ENCODE measurements at regions not wholly inside any gene's neighbourhood (a gene's known extent, or its start where the extent isn't known, plus 50 kb on each side); places are given as distances from the start of the nearest gene placed in this dataset.
"Not testable (repeated sequence)": the region's sequence is repeated elsewhere in the genome, so short reads cannot be mapped to it uniquely, and the experiment has no call there.

DNA sequence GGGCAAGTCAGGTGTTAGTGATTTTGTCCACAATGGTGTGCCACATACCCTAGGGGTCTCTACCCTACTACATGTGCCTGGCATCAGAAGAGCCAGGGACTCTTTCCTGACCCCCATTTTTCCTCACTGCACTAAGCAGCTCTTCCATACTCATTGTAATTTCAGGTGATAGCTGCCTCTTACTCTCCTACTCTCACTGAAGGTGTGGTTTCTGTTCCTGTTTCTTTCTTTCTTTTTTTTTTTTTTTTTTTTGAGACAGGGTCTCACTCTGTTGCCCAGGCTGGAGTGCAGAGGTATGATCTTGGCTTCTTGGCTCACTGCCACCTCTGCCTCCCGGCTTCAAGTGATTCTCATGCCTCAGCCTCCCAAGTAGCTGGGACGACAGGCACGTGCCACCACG lies 164.9 kb upstream of the USP9X start:
- Histone ChIP-seq H3K9me3 (ENCODE audit: control extremely low read depth in 1 of 3, control insufficient read depth in 2 of 3, insufficient read depth in 1 of 3, low read length in 2 of 3) (no peaks in the 10 kb centered on the region), H3K4me2 (replicated peaks; ENCODE audit: low read depth, low read length, poor library complexity, severe bottlenecking) (no peak overlapping the region), H3K4me3 (ENCODE audit: control extremely low read depth in 1 of 5, extremely low read depth in 1 of 5, insufficient read depth in 1 of 5, low read depth in 2 of 5, low read length in 4 of 5) (no peak overlapping the region), H3K27me3 (replicated peaks in 1 of 4; ENCODE audit: control extremely low read depth in 1 of 4, control insufficient read depth in 3 of 4, insufficient read depth in 4 of 4, low read length in 3 of 4) (no peaks in the 10 kb centered on the region), H3K36me3 (replicated peaks in 1 of 2; ENCODE audit: control extremely low read depth in 1 of 2, control insufficient read depth in 1 of 2, extremely low read depth in 1 of 2, insufficient read depth in 2 of 2, low read length in 1 of 2) (no peaks in the 10 kb centered on the region), H3K4me1 (ENCODE audit: control insufficient read depth in 2 of 2, insufficient read depth in 2 of 2, low read length in 2 of 2) (no peaks in the 10 kb centered on the region), H3K9ac (ENCODE audit: low read length) (no peak overlapping the region), H4K20me1 (ENCODE audit: control insufficient read depth, insufficient read depth, low read length, poor library complexity, severe bottlenecking) (no peaks in the 10 kb centered on the region), H3K27ac (ENCODE audit: low read length in 2 of 2) (no peak overlapping the region), H2AFZ (ENCODE audit: insufficient read depth, low read depth, low read length, poor library complexity, severe bottlenecking) (no peak overlapping the region), H3K79me2 (ENCODE audit: control insufficient read depth, insufficient read depth, low read length) (no peaks in the 10 kb centered on the region)
- H3K9me3 Mint-ChIP-seq (ENCODE audit: insufficient read depth), result peaks cover 4% of the 10 kb centered on the region
- intact Hi-C loops (cut with micrococcal nuclease), result no loop called here
- no peaks in the 10 kb centered on the region for H3K27me3 Mint-ChIP-seq
- no peak overlapping the region for H3K4me3 Mint-ChIP-seq
- peaks cover 2% of the 10 kb centered on the region for H3K4me1 Mint-ChIP-seq
- TF ChIP-seq, protein P1, sequence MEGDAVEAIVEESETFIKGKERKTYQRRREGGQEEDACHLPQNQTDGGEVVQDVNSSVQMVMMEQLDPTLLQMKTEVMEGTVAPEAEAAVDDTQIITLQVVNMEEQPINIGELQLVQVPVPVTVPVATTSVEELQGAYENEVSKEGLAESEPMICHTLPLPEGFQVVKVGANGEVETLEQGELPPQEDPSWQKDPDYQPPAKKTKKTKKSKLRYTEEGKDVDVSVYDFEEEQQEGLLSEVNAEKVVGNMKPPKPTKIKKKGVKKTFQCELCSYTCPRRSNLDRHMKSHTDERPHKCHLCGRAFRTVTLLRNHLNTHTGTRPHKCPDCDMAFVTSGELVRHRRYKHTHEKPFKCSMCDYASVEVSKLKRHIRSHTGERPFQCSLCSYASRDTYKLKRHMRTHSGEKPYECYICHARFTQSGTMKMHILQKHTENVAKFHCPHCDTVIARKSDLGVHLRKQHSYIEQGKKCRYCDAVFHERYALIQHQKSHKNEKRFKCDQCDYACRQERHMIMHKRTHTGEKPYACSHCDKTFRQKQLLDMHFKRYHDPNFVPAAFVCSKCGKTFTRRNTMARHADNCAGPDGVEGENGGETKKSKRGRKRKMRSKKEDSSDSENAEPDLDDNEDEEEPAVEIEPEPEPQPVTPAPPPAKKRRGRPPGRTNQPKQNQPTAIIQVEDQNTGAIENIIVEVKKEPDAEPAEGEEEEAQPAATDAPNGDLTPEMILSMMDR (IDR thresholded peaks at IDR 0.05), result no peak
- no peak for TF ChIP-seq EZH2 (IDR thresholded peaks at IDR 0.05; ENCODE audit: borderline replicate concordance, insufficient read depth, low read depth, low read length, poor library complexity, severe bottlenecking)
- POLR2A ChIA-PET, result interaction anchor here (1.2 kb wide), 1 partner anchor 33 kb away, joined by 3 read pairs; no protein-coding TSS in a partner anchor
- no peak overlapping the region for H3K27ac Mint-ChIP-seq
- WGBS (ENCODE audit: insufficient coverage), result 100% methylated on average over 4 of the region's 4 CpGs
- no peak for ATAC-seq (ENCODE audit: low read depth)
- peak; percentile 12 for DNase-seq
- CTCF ChIA-PET, result no interaction called here

DNA sequence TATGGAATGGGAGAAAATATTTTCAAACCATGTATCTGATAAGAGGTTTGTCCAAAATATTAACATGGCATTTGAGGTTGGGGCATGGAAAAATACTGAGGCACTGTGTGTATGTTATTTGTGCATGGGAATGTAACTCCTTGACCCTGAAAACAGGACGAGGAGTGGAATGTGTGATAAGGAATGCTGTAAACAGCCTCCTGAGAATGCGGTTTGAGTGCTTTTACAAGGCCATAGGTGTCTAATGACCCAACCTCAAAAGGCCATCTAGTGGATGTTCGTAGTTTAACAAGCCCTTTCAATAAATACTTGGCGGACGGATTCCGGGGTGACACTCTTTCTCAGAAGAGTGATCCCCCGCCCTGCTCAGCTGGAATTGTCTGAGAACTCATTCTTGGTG lies 162.9 kb upstream of the USP9X start:
- H3K27me3 ChIP-seq (replicated peaks in 1 of 4; ENCODE audit: control extremely low read depth in 1 of 4, control insufficient read depth in 3 of 4, insufficient read depth in 4 of 4, low read length in 3 of 4), result no peaks in the 10 kb centered on the region
- no peak overlapping the region for H3K27ac Mint-ChIP-seq
- no peak overlapping the region for H3K4me2 ChIP-seq (replicated peaks; ENCODE audit: low read depth, low read length, poor library complexity, severe bottlenecking)
- H3K27me3 Mint-ChIP-seq, result no peaks in the 10 kb centered on the region
- no peaks in the 10 kb centered on the region for H3K79me2 ChIP-seq (ENCODE audit: control insufficient read depth, insufficient read depth, low read length)
- DNase-seq, result no peak
- TF ChIP-seq EZH2 (IDR thresholded peaks at IDR 0.05; ENCODE audit: borderline replicate concordance, insufficient read depth, low read depth, low read length, poor library complexity, severe bottlenecking), result no peak
- TF ChIP-seq, protein P1 (IDR thresholded peaks at IDR 0.05), result no peak
- no peak overlapping the region for H3K9ac ChIP-seq (ENCODE audit: low read length)
- no CpG with 5 or more reads among the region's 7 CpGs for WGBS (ENCODE audit: insufficient coverage)
- H3K4me3 ChIP-seq (ENCODE audit: control extremely low read depth in 1 of 5, extremely low read depth in 1 of 5, insufficient read depth in 1 of 5, low read depth in 2 of 5, low read length in 4 of 5), result no peak overlapping the region
- ChIA-PET CTCF (interaction anchor here (1.3 kb wide), 1 partner anchor 128 kb away, joined by 3 read pairs; no protein-coding TSS in a partner anchor), POLR2A (no interaction called here)
- H3K9me3 Mint-ChIP-seq (ENCODE audit: insufficient read depth), result peaks cover 4% of the 10 kb centered on the region
- no peaks in the 10 kb centered on the region for H3K4me1 ChIP-seq (ENCODE audit: control insufficient read depth in 2 of 2, insufficient read depth in 2 of 2, low read length in 2 of 2)
- H3K4me3 Mint-ChIP-seq, result no peak overlapping the region
- no peaks in the 10 kb centered on the region for H3K9me3 ChIP-seq (ENCODE audit: control extremely low read depth in 1 of 3, control insufficient read depth in 2 of 3, insufficient read depth in 1 of 3, low read length in 2 of 3)
- H4K20me1 ChIP-seq (ENCODE audit: control insufficient read depth, insufficient read depth, low read length, poor library complexity, severe bottlenecking), result no peaks in the 10 kb centered on the region
- H3K36me3 ChIP-seq (replicated peaks in 1 of 2; ENCODE audit: control extremely low read depth in 1 of 2, control insufficient read depth in 1 of 2, extremely low read depth in 1 of 2, insufficient read depth in 2 of 2, low read length in 1 of 2), result no peaks in the 10 kb centered on the region
- H3K27ac ChIP-seq (ENCODE audit: low read length in 2 of 2), result no peak overlapping the region
- H3K4me1 Mint-ChIP-seq, result peaks cover 2% of the 10 kb centered on the region
- ATAC-seq (ENCODE audit: low read depth), result no peak
- no peak overlapping the region for H2AFZ ChIP-seq (ENCODE audit: insufficient read depth, low read depth, low read length, poor library complexity, severe bottlenecking)
- intact Hi-C loops (cut with micrococcal nuclease), result no loop called here

DNA sequence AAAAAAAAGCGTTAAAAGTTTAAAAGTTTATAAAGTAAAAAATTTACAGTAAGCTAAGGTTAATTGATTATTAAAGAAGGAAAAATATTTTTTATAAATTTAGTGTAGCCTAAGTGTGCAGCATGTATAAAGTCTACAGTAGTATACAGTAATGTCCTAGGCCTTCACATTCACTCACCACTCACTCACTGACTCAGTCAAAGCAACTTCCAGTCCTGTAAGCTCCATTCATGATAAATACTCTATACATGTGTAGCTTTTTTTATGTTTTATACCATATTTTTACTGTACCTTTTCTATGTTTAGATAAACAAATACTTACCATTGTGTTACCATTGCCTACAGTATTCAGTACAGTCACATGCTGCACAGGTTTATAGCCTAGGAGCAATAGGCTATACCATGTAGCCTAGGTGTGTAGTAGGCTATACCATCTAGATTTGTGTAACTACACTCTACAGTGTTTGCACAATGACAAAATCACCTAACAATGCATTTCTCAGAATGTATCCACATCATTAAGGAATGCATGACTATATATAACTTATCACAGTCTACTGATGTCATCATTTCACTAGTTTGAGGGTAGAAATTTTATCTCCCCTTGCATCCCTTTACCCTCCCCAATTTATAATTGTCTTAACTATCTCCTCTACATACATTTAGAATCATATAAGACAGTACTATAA lies 158.4 kb upstream of the USP9X start:
- H3K27ac ChIP-seq (ENCODE audit: low read length in 2 of 2); H3K9me3 ChIP-seq (ENCODE audit: control extremely low read depth in 1 of 3, control insufficient read depth in 2 of 3, insufficient read depth in 1 of 3, low read length in 2 of 3); H3K4me3 ChIP-seq (ENCODE audit: control extremely low read depth in 1 of 5, extremely low read depth in 1 of 5, insufficient read depth in 1 of 5, low read depth in 2 of 5, low read length in 4 of 5); DNase-seq; CTCF ChIA-PET; H3K4me1 ChIP-seq (ENCODE audit: control insufficient read depth in 2 of 2, insufficient read depth in 2 of 2, low read length in 2 of 2); H3K4me2 ChIP-seq (replicated peaks; ENCODE audit: low read depth, low read length, poor library complexity, severe bottlenecking); H3K9me3 Mint-ChIP-seq (ENCODE audit: insufficient read depth); H2AFZ ChIP-seq (ENCODE audit: insufficient read depth, low read depth, low read length, poor library complexity, severe bottlenecking); H3K9ac ChIP-seq (ENCODE audit: low read length); ATAC-seq (ENCODE audit: low read depth); H4K20me1 ChIP-seq (ENCODE audit: control insufficient read depth, insufficient read depth, low read length, poor library complexity, severe bottlenecking); H3K4me3 Mint-ChIP-seq; H3K27ac Mint-ChIP-seq; intact Hi-C loops (cut with micrococcal nuclease); POLR2A ChIA-PET; H3K79me2 ChIP-seq (ENCODE audit: control insufficient read depth, insufficient read depth, low read length); H3K4me1 Mint-ChIP-seq; H3K27me3 Mint-ChIP-seq; H3K36me3 ChIP-seq (replicated peaks in 1 of 2; ENCODE audit: control extremely low read depth in 1 of 2, control insufficient read depth in 1 of 2, extremely low read depth in 1 of 2, insufficient read depth in 2 of 2, low read length in 1 of 2); H3K27me3 ChIP-seq (replicated peaks in 1 of 4; ENCODE audit: control extremely low read depth in 1 of 4, control insufficient read depth in 3 of 4, insufficient read depth in 4 of 4, low read length in 3 of 4): not testable (repeated sequence)
- WGBS (ENCODE audit: insufficient coverage), result no CpG with 5 or more reads among the region's 1 CpG

Data from B cell (primary cell).